Skeletal muscle satellite cell (primary cell): ENCODE measurements at regions not wholly inside any gene's neighbourhood (a gene's known extent, or its start where the extent isn't known, plus 50 kb on each side); places are given as distances from the start of the nearest gene placed in this dataset.

Experiments
- H3K27me3 ChIP-seq: 2 replicates; pipeline ENCODE4 v1.7.0; 2013; ENCODE audit warnings: low read length; ENCODE audit not compliant: control insufficient read depth, insufficient read depth
- H3K36me3 ChIP-seq: 2 replicates; pipeline ENCODE4 v1.7.0; 2013; ENCODE audit warnings: mild to moderate bottlenecking, control low read depth, low read length; ENCODE audit not compliant: insufficient read depth
- H3K4me1 ChIP-seq: 2 replicates; pipeline ENCODE4 v1.7.0; 2013; ENCODE audit warnings: low read length; ENCODE audit not compliant: control insufficient read depth, insufficient read depth
- H3K4me2 ChIP-seq: 2 replicates; pipeline ENCODE4 v1.7.0; 2013; ENCODE audit warnings: mild to moderate bottlenecking, low read length
- H3K4me3 ChIP-seq: 2 replicates; pipeline ENCODE4 v1.7.0; 2013; ENCODE audit warnings: low read length
- H3K9ac ChIP-seq: 2 replicates; pipeline ENCODE4 v1.7.0; 2013; ENCODE audit warnings: mild to moderate bottlenecking, low read depth, low read length, moderate library complexity
- H3K9me3 ChIP-seq: replicated peaks from 2 replicates; pipeline ENCODE4 v1.7.0; 2013; ENCODE audit warnings: mild to moderate bottlenecking, control low read depth, low read length

GRCh38 chr4:96044971-96045370 is 205.1 kb downstream of the PDHA2 start:
- H3K4me3 ChIP-seq: no peak overlapping the region
- H3K4me1 ChIP-seq: no peaks in the 10 kb centered on the region
- H3K36me3 ChIP-seq: no peaks in the 10 kb centered on the region
- H3K9me3 ChIP-seq: no peaks in the 10 kb centered on the region
- H3K27me3 ChIP-seq: no peaks in the 10 kb centered on the region
- H3K4me2 ChIP-seq: no peak overlapping the region
- no peak overlapping the region for H3K9ac ChIP-seq

GRCh38 chr4:96052827-96053226 is 212.9 kb downstream of the PDHA2 start:
- Histone ChIP-seq H3K4me3 (no peak overlapping the region), H3K9ac (no peak overlapping the region), H3K4me1 (no peaks in the 10 kb centered on the region), H3K27me3 (no peaks in the 10 kb centered on the region), H3K36me3 (no peaks in the 10 kb centered on the region), H3K9me3 (no peaks in the 10 kb centered on the region), H3K4me2 (no peak overlapping the region)

DNA sequence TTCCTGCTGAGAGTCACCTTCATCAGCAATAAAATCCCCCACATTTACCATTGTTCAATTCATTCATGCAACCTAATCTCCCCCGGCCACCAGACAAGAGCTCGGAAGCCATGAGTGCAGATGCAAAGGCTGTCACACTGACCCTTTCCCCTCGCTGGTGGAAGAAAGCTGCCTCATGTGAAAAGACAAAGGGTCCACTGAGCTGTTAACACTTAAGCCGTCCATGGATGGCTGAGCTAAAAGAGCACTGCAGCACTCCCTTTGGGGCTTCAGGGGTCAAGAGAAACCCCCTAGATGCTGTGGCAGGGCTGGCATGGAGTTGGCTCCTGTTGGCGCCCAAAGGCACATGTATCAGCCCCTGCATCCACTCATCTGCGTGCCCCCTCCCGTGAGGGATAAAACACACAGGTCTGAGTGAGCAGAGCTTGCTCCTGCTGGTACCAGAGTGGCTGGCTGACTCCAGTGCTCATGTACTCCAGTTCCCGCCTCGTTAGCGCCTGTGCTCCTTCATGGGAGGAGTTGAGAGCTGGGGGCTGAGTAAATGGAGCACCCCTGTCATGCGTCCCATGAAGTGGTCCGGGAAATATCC is 216.5 kb downstream of the PDHA2 start:
- Histone ChIP-seq H3K9ac (no peak overlapping the region), H3K9me3 (no peaks in the 10 kb centered on the region), H3K27me3 (no peaks in the 10 kb centered on the region), H3K36me3 (no peaks in the 10 kb centered on the region), H3K4me1 (no peaks in the 10 kb centered on the region), H3K4me2 (no peak overlapping the region), H3K4me3 (no peak overlapping the region)

GRCh38 chr4:96063639-96064038 is 223.7 kb downstream of the PDHA2 start:
- Histone ChIP-seq H3K9ac (no peak overlapping the region), H3K9me3 (no peaks in the 10 kb centered on the region), H3K4me1 (no peaks in the 10 kb centered on the region), H3K4me2 (no peak overlapping the region), H3K4me3 (no peak overlapping the region), H3K27me3 (no peaks in the 10 kb centered on the region), H3K36me3 (no peaks in the 10 kb centered on the region)

- H3K9me3 ChIP-seq: no peaks in the 10 kb centered on the region
- no peaks in the 10 kb centered on the region for H3K27me3 ChIP-seq
- no peak overlapping the region for H3K4me2 ChIP-seq
- no peak overlapping the region for H3K4me3 ChIP-seq
- no peaks in the 10 kb centered on the region for H3K36me3 ChIP-seq
- no peaks in the 10 kb centered on the region for H3K4me1 ChIP-seq
- H3K9ac ChIP-seq: no peak overlapping the region
Observed at GRCh38 chr4:96073461-96073860, 233.6 kb downstream of the PDHA2 start.

DNA sequence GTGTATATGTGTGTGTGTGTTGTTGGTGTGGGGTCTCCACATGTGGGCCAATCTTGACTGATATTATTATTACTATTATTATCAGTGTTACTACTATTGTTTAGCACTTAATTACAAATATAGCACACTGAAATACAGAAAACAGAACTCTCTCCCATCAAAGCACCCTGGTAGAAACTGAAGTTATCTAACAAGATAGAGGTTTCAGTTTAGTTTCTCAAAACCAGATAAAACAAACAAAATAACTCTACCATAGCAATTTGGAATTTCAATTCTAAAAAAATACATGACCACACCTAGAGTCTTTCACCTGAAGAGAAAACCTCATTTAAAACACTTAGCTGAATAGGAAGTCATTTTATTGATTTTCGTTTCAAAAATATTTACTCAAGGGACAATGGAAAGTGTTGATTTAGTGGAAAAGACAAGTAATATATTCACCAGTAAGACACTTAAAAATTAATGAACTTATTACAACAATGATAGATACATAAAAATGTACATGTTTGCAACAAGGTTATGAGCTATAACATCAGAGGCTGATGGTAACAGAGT is 252.3 kb downstream of the PDHA2 start:
- Histone ChIP-seq H3K9me3 (no peaks in the 10 kb centered on the region), H3K27me3 (no peaks in the 10 kb centered on the region), H3K4me2 (no peak overlapping the region), H3K9ac (no peak overlapping the region), H3K4me1 (no peaks in the 10 kb centered on the region), H3K36me3 (no peaks in the 10 kb centered on the region), H3K4me3 (no peak overlapping the region)

- no peak overlapping the region for H3K4me3 ChIP-seq
- H3K9me3 ChIP-seq: no peaks in the 10 kb centered on the region
- H3K36me3 ChIP-seq: no peaks in the 10 kb centered on the region
- H3K4me1 ChIP-seq: no peaks in the 10 kb centered on the region
- H3K4me2 ChIP-seq: no peak overlapping the region
- H3K27me3 ChIP-seq: no peaks in the 10 kb centered on the region
- H3K9ac ChIP-seq: no peak overlapping the region
Observed at GRCh38 chr4:96093057-96093456, 253.2 kb downstream of the PDHA2 start.

DNA sequence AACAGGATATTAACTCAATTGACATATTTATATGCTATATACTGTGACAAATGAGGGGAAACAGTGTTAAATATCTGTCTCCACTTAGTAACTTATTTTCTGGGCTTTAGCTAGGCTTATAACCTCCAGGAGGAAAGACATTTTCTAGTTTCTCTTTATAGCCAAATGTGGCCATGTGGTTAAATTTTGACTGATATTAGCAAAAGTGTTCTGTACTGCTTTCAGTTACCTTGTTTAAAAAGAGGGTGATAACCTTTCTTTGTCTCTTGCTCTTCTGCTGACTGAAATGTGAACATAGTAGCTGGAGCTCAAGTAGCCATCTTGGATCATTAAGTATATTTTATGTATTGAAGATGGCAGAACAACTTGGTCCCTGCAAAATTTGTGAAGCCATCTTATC is 253.7 kb downstream of the PDHA2 start:
- H3K27me3 ChIP-seq: no peaks in the 10 kb centered on the region
- H3K4me2 ChIP-seq: no peak overlapping the region
- H3K4me3 ChIP-seq: no peak overlapping the region
- no peak overlapping the region for H3K9ac ChIP-seq
- no peaks in the 10 kb centered on the region for H3K36me3 ChIP-seq
- no peaks in the 10 kb centered on the region for H3K4me1 ChIP-seq
- H3K9me3 ChIP-seq: no peaks in the 10 kb centered on the region

DNA sequence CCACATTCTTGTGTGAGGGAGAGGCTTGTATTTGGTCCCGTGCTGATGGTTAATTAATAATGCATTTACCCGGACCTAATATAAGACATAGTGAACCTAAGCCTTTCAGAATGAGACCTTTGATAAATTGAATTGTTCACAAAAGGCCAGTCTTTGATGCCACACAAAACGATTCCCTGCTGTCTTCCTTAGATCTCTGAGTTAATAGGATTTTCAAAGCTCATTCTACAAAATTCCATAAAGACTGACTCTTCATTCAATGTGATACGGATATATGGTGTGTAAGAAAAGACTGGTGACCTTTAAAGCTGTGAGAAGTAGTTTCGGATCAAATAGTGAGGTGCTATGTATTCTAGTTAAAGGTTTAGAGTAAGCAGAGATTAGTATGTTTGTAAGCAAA is 254.3 kb downstream of the PDHA2 start:
- H3K4me1 ChIP-seq: no peaks in the 10 kb centered on the region
- H3K9me3 ChIP-seq: no peaks in the 10 kb centered on the region
- H3K36me3 ChIP-seq: no peaks in the 10 kb centered on the region
- no peak overlapping the region for H3K9ac ChIP-seq
- no peak overlapping the region for H3K4me2 ChIP-seq
- no peak overlapping the region for H3K4me3 ChIP-seq
- H3K27me3 ChIP-seq: no peaks in the 10 kb centered on the region

GRCh38 chr4:96097040-96097607 is 257.2 kb downstream of the PDHA2 start:
- Histone ChIP-seq H3K36me3 (no peaks in the 10 kb centered on the region), H3K27me3 (no peaks in the 10 kb centered on the region), H3K4me2 (no peak overlapping the region), H3K4me3 (no peak overlapping the region), H3K4me1 (no peaks in the 10 kb centered on the region), H3K9ac (no peak overlapping the region), H3K9me3 (no peaks in the 10 kb centered on the region)

GRCh38 chr4:96097693-96098092 is 257.8 kb downstream of the PDHA2 start:
- no peaks in the 10 kb centered on the region for H3K36me3 ChIP-seq
- no peak overlapping the region for H3K9ac ChIP-seq
- H3K4me1 ChIP-seq: no peaks in the 10 kb centered on the region
- no peak overlapping the region for H3K4me2 ChIP-seq
- H3K9me3 ChIP-seq: no peaks in the 10 kb centered on the region
- H3K27me3 ChIP-seq: no peaks in the 10 kb centered on the region
- no peak overlapping the region for H3K4me3 ChIP-seq

DNA sequence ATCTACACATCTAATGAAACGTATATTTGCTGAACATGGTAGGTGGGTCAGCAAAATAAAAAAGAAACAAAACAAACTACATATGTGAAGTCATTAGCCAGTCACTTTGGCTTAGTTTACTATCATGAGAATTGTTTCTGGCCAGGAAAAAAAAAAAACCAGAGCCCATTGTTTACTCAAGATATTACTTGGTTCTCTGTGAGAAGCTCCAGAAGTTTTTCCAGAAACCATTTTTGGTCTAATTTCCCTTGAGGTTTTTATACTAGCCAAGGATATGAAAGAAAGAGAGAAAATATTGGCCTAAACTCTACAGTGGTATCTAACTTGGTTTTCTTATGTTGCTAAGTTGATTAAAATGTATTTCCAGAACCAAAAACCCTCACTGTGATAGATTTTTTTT is 259.1 kb downstream of the PDHA2 start:
- no peaks in the 10 kb centered on the region for H3K36me3 ChIP-seq

More for the DNA sequence above, 259.1 kb downstream of the PDHA2 start:
- no peaks in the 10 kb centered on the region for H3K9me3 ChIP-seq
- no peak overlapping the region for H3K9ac ChIP-seq
- H3K4me1 ChIP-seq: peaks cover 5% of the 10 kb centered on the region
- H3K4me2 ChIP-seq: no peak overlapping the region
- no peaks in the 10 kb centered on the region for H3K27me3 ChIP-seq
- no peak overlapping the region for H3K4me3 ChIP-seq
